ENCODE measurements at regions not wholly inside any gene's neighbourhood (a gene's known extent, or its start where the extent isn't known, plus 50 kb on each side); places are given as distances from the start of the nearest gene placed in this dataset.

DNA sequence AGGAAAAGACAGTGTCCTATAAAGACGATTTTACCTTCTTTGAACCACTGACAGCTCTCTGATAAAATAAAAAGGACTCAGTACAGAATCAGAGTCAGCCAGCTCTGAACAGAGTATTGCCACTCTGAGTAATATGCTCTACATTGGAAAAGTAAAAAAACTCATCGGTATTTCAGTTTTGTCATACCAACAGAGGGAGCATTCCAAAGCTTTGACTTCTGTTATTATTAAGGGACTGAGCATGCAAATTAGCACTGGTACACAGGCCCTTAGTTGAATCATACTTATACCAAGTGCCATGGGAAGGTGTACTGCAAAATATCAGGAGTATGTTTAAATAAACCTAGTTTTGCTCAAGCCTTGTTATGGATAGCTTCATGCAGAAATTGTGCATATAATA is 509.0 kb upstream of the KIF2B start:
- Histone ChIP-seq H2AK5ac (ENCODE audit: low read depth, low read length) (no peak overlapping the region), H2BK120ac (ENCODE audit: low read depth, low read length) (no peak overlapping the region), H4K5ac (ENCODE audit: low read depth, low read length) (no peak overlapping the region), H3K36me3 (ENCODE audit: control insufficient read depth, insufficient read depth, low read length) (no peaks in the 10 kb centered on the region), H3K79me1 (ENCODE audit: low read depth in 1 of 2, low read length in 2 of 2) (no peaks in the 10 kb centered on the region), H3K56ac (ENCODE audit: extremely low read depth, insufficient read depth, low read length) (no peak overlapping the region), H3K4me2 (ENCODE audit: low read depth, low read length) (no peak overlapping the region), H3K18ac (ENCODE audit: low read depth, low read length) (no peak overlapping the region), H3K9me1 (ENCODE audit: insufficient read depth, low read length) (no peaks in the 10 kb centered on the region), H3K4me3 (ENCODE audit: insufficient read depth, low read depth, low read length) (no peak overlapping the region), H3K27ac (ENCODE audit: insufficient read depth, low read length) (no peak overlapping the region), H3K9me3 (ENCODE audit: control insufficient read depth, insufficient read depth, low read length) (peaks cover 5% of the 10 kb centered on the region), H3K4ac (ENCODE audit: low read depth, low read length) (no peak overlapping the region), H2BK15ac (ENCODE audit: low read depth, low read length) (no peak overlapping the region), H4K20me1 (ENCODE audit: insufficient read depth, low read length) (no peaks in the 10 kb centered on the region), H3K23ac (ENCODE audit: low read depth, low read length) (no peak overlapping the region), H3K14ac (replicated peaks; ENCODE audit: low read depth, low read length) (no peak overlapping the region), H3K27me3 (ENCODE audit: control insufficient read depth, insufficient read depth, low read length) (no peaks in the 10 kb centered on the region), H2AFZ (replicated peaks; ENCODE audit: low read length, poor library complexity) (no peak overlapping the region), H2BK20ac (ENCODE audit: low read depth, low read length) (no peak overlapping the region), H2BK5ac (ENCODE audit: low read depth, low read length, poor library complexity, severe bottlenecking) (no peak overlapping the region), H4K8ac (ENCODE audit: low read depth in 2 of 2, low read length in 2 of 2) (no peak overlapping the region), H3K4me1 (ENCODE audit: control insufficient read depth, insufficient read depth, low read length) (no peaks in the 10 kb centered on the region), H2AK9ac (replicated peaks; ENCODE audit: low read depth, low read length, poor library complexity) (no peak overlapping the region), H3K9ac (ENCODE audit: low read depth, low read length) (no peak overlapping the region), H4K91ac (ENCODE audit: insufficient read depth, low read depth, low read length) (no peak overlapping the region)
- no peak for DNase-seq
- WGBS, 2 experiments (ENCODE audit: extremely low coverage in 2 of 2, insufficient read length in 1 of 2) = no CpG with 5 or more reads among the region's 2 CpGs
- dilution Hi-C loops (cut with HindIII; ENCODE audit: low sequenced_read_pairs, unreplicated experiment) (no loop called here), in situ Hi-C loops (cut with MboI; ENCODE audit: low sequenced_read_pairs) (no loop called here), intact Hi-C loops (cut with micrococcal nuclease) (no loop called here)
- no peak for ATAC-seq (ENCODE audit: low read depth)
- ChIA-PET CTCF (no interaction called here), POLR2A (ENCODE audit: unreplicated experiment) (no interaction called here)
- no TSS peak for BruUV-seq (replicated peaks)
- TF ChIP-seq SMC3 (IDR thresholded peaks at IDR 0.05; ENCODE audit: low read depth, low read length) = no peak
- TF ChIP-seq, protein P1, sequence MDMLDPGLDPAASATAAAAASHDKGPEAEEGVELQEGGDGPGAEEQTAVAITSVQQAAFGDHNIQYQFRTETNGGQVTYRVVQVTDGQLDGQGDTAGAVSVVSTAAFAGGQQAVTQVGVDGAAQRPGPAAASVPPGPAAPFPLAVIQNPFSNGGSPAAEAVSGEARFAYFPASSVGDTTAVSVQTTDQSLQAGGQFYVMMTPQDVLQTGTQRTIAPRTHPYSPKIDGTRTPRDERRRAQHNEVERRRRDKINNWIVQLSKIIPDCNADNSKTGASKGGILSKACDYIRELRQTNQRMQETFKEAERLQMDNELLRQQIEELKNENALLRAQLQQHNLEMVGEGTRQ (IDR thresholded peaks at IDR 0.05; ENCODE audit: low read depth, low read length) = no peak
- TF ChIP-seq FOS (IDR thresholded peaks at IDR 0.05; ENCODE audit: low read depth, low read length) = no peak
- no peak for TF ChIP-seq RFX5 (IDR thresholded peaks at IDR 0.05; ENCODE audit: low read depth, low read length)
- no peak for TF ChIP-seq RCOR1 (IDR thresholded peaks at IDR 0.05; ENCODE audit: insufficient replicate concordance, low read length)
- TF ChIP-seq BHLHE40 (IDR thresholded peaks at IDR 0.05; ENCODE audit: low read depth, low read length) = no peak
- TF ChIP-seq CEBPB (IDR thresholded peaks at IDR 0.05; ENCODE audit: low read depth, low read length) = no peak
- no peak for TF ChIP-seq MXI1 (IDR thresholded peaks at IDR 0.05; ENCODE audit: borderline replicate concordance, low read depth, low read length)
- TF ChIP-seq, protein P2, sequence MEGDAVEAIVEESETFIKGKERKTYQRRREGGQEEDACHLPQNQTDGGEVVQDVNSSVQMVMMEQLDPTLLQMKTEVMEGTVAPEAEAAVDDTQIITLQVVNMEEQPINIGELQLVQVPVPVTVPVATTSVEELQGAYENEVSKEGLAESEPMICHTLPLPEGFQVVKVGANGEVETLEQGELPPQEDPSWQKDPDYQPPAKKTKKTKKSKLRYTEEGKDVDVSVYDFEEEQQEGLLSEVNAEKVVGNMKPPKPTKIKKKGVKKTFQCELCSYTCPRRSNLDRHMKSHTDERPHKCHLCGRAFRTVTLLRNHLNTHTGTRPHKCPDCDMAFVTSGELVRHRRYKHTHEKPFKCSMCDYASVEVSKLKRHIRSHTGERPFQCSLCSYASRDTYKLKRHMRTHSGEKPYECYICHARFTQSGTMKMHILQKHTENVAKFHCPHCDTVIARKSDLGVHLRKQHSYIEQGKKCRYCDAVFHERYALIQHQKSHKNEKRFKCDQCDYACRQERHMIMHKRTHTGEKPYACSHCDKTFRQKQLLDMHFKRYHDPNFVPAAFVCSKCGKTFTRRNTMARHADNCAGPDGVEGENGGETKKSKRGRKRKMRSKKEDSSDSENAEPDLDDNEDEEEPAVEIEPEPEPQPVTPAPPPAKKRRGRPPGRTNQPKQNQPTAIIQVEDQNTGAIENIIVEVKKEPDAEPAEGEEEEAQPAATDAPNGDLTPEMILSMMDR (conservative IDR thresholded peaks at IDR 0.05; ENCODE audit: low read depth, low read length) = no peak
- TF ChIP-seq MAZ (IDR thresholded peaks at IDR 0.05; ENCODE audit: borderline replicate concordance, low read depth, low read length) = no peak
- TF ChIP-seq CHD1 (IDR thresholded peaks at IDR 0.05; ENCODE audit: low read depth, low read length) = no peak
- TF ChIP-seq MAFK (IDR thresholded peaks at IDR 0.05; ENCODE audit: low read depth, low read length) = no peak
- TF ChIP-seq, protein P3, sequence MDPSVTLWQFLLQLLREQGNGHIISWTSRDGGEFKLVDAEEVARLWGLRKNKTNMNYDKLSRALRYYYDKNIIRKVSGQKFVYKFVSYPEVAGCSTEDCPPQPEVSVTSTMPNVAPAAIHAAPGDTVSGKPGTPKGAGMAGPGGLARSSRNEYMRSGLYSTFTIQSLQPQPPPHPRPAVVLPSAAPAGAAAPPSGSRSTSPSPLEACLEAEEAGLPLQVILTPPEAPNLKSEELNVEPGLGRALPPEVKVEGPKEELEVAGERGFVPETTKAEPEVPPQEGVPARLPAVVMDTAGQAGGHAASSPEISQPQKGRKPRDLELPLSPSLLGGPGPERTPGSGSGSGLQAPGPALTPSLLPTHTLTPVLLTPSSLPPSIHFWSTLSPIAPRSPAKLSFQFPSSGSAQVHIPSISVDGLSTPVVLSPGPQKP (IDR thresholded peaks at IDR 0.05; ENCODE audit: borderline replicate concordance, low read depth, low read length) = no peak

All from IMR-90 (cell line).